ENCODE measurements at regions not wholly inside any gene's neighbourhood (a gene's known extent, or its start where the extent isn't known, plus 50 kb on each side); places are given as distances from the start of the nearest gene placed in this dataset.
"Not testable (repeated sequence)": the region's sequence is repeated elsewhere in the genome, so short reads cannot be mapped to it uniquely, and the experiment has no call there.

DNA sequence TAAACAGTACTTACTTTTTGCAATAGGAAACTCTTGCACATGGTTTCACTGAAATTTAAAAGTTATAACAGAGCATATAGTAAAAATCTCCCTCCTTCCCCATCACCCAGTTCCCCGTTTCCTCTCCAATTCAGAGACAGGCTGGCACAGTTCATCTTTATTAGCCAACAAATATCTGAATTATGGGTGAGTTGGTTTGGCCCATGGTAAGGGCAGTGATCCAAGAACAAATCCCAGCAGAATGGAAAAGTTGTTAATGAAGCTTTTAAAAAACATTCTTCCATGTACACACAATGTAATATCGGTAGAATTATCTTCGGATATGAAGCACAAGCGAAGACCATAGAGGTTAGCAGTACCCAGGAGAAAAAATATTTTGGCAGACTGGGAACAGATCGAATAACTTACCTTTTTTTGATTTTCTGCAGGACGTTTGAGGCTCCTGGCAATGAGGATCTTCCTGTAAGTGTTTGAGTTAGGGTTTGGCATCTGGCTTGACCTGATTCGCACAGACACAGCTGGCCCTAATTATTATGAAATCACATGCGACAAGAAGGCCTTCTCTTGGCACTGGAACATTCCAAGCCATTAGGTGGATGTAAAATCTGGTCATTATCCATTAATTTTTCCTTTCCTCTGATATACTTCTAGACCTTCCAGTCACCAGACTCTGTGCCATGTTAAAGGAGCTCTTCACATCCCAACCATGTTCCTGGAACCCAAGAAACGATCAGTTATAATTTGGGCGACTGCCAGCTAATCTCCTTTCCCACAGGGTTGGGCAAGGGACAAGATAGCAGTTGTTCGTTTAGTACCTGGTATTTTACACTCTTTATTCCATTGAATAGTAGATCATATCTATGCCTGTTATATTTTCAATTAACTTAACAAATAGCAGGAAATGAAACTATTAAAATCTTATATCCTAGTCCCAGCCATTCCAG, 139.4 kb upstream of the TSC22D1 start:
- ChIA-PET POLR2A (interaction anchor here (0.6 to 1.0 kb wide), 2 partner anchors 55 to 256 kb away, joined by 3 to 4 read pairs; no protein-coding TSS in a partner anchor), CTCF (interaction anchor here (0.8 to 1.1 kb wide), 2 partner anchors 10 to 232 kb away, joined by 3 to 4 read pairs; no protein-coding TSS in a partner anchor)
- H3K4me3 ChIP-seq (ENCODE audit: low read depth, low read length), result no peak overlapping the region
- DNase-seq (ENCODE audit: low read depth, low spot score), result no peak
- TF ChIP-seq, protein P1, sequence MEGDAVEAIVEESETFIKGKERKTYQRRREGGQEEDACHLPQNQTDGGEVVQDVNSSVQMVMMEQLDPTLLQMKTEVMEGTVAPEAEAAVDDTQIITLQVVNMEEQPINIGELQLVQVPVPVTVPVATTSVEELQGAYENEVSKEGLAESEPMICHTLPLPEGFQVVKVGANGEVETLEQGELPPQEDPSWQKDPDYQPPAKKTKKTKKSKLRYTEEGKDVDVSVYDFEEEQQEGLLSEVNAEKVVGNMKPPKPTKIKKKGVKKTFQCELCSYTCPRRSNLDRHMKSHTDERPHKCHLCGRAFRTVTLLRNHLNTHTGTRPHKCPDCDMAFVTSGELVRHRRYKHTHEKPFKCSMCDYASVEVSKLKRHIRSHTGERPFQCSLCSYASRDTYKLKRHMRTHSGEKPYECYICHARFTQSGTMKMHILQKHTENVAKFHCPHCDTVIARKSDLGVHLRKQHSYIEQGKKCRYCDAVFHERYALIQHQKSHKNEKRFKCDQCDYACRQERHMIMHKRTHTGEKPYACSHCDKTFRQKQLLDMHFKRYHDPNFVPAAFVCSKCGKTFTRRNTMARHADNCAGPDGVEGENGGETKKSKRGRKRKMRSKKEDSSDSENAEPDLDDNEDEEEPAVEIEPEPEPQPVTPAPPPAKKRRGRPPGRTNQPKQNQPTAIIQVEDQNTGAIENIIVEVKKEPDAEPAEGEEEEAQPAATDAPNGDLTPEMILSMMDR (IDR thresholded peaks at IDR 0.05; ENCODE audit: insufficient read depth, low read length, missing control alignments), result no peak

DNA sequence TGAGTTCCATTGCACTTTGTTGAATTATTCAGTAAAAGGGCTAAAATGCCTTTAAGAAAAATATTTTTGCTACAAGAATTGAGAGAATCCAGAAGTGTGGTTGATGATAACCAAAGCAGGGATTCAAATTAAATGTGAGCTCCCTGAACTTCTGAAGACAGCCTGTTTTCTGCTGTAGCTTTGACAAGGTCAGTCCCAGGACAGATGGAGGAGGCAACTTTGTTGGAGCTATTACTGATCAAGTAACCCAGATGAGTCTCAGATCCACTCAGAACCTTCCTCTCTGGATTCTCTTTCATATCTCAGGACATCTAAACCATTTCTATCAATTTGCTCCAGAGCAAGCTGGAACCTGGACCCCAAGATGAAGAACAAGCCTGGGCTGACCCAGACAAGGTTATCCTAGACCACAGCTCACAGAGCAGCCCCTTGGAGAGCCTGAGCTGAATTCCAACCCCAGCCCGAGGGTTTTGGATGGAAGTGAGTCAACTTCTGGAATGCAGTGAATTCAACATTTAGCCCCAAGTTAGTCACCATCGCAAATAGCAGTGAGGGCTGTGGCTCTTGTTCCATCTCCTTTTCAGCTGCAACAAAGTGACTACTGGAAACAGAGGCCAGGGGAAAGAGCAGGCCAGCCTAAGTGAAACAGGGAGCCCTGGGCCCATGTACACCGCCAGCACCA, 137.8 kb upstream of the TSC22D1 start:
- H3K4me3 ChIP-seq (ENCODE audit: low read depth, low read length), result no peak overlapping the region
- ChIA-PET CTCF (interaction anchor here (0.9 to 2.1 kb wide), 6 partner anchors 10 to 254 kb away, joined by 3 to 4 read pairs (median 4); no protein-coding TSS in a partner anchor), POLR2A (interaction anchor here (0.6 to 1.9 kb wide), 5 partner anchors 25 to 140 kb away, joined by 3 to 14 read pairs (median 4); no protein-coding TSS in a partner anchor)
- peak; percentile 84 for DNase-seq (ENCODE audit: low read depth, low spot score)
- TF ChIP-seq, protein P1 (IDR thresholded peaks at IDR 0.05; ENCODE audit: insufficient read depth, low read length, missing control alignments), result no peak

DNA sequence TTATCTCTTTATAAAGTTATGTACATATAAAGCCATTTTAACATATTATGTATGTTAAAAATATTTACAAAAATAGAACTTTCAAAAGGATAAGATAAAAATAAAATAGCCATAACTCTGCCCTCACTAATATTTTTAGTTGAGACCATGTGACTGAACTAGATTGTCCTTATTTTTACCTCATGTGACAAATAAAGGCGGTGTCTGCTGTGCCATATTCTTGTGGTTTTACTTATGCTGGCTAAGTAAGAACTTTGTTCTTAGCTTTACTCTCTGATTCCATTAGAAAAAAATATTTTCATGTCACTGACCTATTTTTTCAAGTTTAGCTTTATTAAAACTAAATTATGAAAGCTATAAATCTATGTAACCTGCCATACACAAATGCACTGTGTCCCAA, 135.6 kb upstream of the TSC22D1 start:
- POLR2A ChIA-PET, result no interaction called here

DNA sequence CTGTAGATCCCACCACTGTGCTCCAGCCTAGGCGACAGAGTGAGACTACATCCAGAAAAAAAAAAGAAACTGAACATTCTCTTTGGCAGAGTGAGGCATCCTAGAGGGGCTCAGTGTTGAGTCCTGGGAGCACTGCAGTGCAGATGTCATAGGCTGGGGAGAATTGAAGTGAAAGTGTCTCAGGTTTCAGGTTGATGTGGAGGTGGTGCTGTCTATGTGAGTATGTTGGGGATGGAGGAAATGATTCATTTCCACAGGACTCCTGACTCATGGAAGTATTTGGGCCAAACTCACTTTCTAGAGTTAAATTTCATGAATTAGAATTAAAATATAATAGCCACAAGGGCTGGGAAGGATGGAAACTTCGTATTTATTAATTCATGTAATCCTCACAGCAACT, 134.4 kb upstream of the TSC22D1 start:
- DNase-seq (ENCODE audit: low read depth, low spot score), result peak; percentile 78
- TF ChIP-seq, protein P1 (IDR thresholded peaks at IDR 0.05; ENCODE audit: insufficient read depth, low read length, missing control alignments), result no peak
- ChIA-PET POLR2A (no interaction called here), CTCF (no interaction called here)
- no peak overlapping the region for H3K4me3 ChIP-seq (ENCODE audit: low read depth, low read length)

More for the DNA sequence above, 135.6 kb upstream of the TSC22D1 start:
- TF ChIP-seq, protein P1 (IDR thresholded peaks at IDR 0.05; ENCODE audit: insufficient read depth, low read length, missing control alignments), result no peak
- no peak overlapping the region for H3K4me3 ChIP-seq (ENCODE audit: low read depth, low read length)
- no peak for DNase-seq (ENCODE audit: low read depth, low spot score)
- CTCF ChIA-PET, result interaction anchor here (0.7 to 1.4 kb wide), 4 partner anchors 14 to 260 kb away, joined by 3 read pairs; no protein-coding TSS in a partner anchor

DNA sequence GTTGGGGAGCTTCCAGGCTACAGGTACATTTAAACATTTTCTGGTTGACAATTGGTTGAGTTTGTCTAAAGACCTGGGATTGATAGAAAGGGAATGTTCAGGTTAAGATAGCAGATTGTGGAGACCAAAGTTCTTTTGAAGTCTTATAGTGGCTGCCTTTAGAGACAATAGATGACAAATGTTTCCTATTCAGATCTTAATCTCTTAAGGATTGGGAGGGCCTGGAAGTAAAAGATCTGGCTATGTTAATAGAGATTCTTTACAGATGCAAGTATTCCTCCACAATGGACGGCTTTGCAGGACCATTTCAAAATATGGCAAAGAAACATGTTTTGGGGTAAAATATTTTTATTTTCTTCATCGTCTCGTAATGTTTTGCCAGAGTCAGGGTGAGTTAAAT, 128.7 kb upstream of the TSC22D1 start:
- H3K4me3 ChIP-seq (ENCODE audit: low read depth, low read length); POLR2A ChIA-PET; CTCF ChIA-PET; DNase-seq (ENCODE audit: low read depth, low spot score): not testable (repeated sequence)

DNA sequence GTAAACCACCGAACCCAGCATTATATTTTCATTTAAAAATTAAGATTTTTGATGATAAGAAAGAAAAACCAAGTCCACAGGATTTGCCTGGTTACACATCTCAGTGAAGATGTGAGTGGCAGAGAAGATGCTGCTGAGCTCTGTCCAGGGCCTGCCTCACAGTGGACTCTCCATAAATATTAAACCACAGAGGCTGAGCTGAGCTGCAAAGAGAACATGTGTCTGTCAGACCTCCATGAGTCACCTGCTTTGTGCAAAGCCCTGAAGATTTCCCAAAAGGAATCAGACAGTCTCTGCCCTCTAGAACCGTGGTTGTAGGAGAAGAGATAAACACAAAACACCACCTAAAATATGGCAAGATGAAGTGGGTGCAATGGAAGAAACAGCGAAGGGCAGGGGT, 127.2 kb upstream of the TSC22D1 start:
- TF ChIP-seq, protein P1 (IDR thresholded peaks at IDR 0.05; ENCODE audit: insufficient read depth, low read length, missing control alignments), result no peak

More for the DNA sequence above, 127.2 kb upstream of the TSC22D1 start:
- no peak for DNase-seq (ENCODE audit: low read depth, low spot score)
- H3K4me3 ChIP-seq (ENCODE audit: low read depth, low read length), result no peak overlapping the region
- ChIA-PET POLR2A (no interaction called here), CTCF (interaction anchor here (1.0 to 1.2 kb wide), 2 partner anchors 11 kb away, joined by 3 to 4 read pairs; no protein-coding TSS in a partner anchor)
